Glutamatergic neuron (in vitro differentiated cells): ENCODE measurements at regions not wholly inside any gene's neighbourhood (a gene's known extent, or its start where the extent isn't known, plus 50 kb on each side); places are given as distances from the start of the nearest gene placed in this dataset.

ENCODE experiments used
- DNase-seq: peaks from one replicate; pipeline ENCODE4 v3.0.0; 2022
- H3K27ac Mint-ChIP-seq: one replicate; pipeline ENCODE4 v1.8.0; 2020; ENCODE audit warnings: mild to moderate bottlenecking, mixed read lengths, inconsistent platforms; ENCODE audit not compliant: unreplicated experiment
- H3K27me3 Mint-ChIP-seq: one replicate; pipeline ENCODE4 v1.8.0; 2020; ENCODE audit warnings: mild to moderate bottlenecking, moderate library complexity, mixed read lengths, inconsistent platforms; ENCODE audit not compliant: unreplicated experiment
- H3K36me3 Mint-ChIP-seq: one replicate; pipeline ENCODE4 v1.8.0; 2020; ENCODE audit warnings: mild to moderate bottlenecking, mixed read lengths, inconsistent platforms; ENCODE audit not compliant: unreplicated experiment
- H3K4me1 Mint-ChIP-seq: one replicate; pipeline ENCODE4 v1.8.0; 2020; ENCODE audit warnings: mild to moderate bottlenecking, low read depth, mixed read lengths, inconsistent platforms; ENCODE audit not compliant: unreplicated experiment
- H3K4me3 Mint-ChIP-seq: one replicate; pipeline ENCODE4 v1.8.0; 2020; ENCODE audit warnings: mild to moderate bottlenecking, mixed read lengths, inconsistent platforms; ENCODE audit not compliant: unreplicated experiment
- H3K9me3 Mint-ChIP-seq: one replicate; pipeline ENCODE4 v1.8.0; 2020; ENCODE audit warnings: mild to moderate bottlenecking, moderate library complexity, mixed read lengths, inconsistent platforms; ENCODE audit not compliant: unreplicated experiment
- CTCF ChIP-seq: fragments of 200-600 bp; sonication (generic); IDR thresholded peaks from one replicate; pipeline ENCODE4 v1.5.0; 2021; ENCODE audit not compliant: partially characterized antibody, unreplicated experiment

DNA sequence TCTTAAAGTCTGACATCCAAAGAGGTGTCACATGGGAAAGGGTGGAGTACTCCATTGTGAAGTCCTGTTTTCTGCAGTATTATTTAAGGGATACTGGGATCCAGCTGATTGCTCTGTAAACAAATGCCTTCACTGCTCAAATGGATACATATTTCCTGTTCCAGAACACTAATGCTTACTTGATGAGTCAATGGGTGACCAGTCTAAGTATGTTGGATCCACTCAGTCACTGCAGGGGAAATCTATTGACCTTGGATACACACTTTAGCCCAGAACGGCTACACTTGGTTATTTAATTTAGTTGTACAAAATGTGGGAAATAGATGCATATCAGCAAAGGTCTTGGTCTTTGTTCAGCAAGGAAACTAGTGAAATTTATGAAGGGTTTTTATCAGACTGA, 261.4 kb downstream of the MAP2K4 start:
- no peak for TF ChIP-seq CTCF
- Mint-ChIP-seq H3K9me3 (no peaks in the 10 kb centered on the region), H3K27me3 (no peaks in the 10 kb centered on the region), H3K36me3 (no peaks in the 10 kb centered on the region), H3K4me3 (no peak overlapping the region), H3K27ac (no peak overlapping the region), H3K4me1 (no peaks in the 10 kb centered on the region)
- no peak for DNase-seq

GRCh38 chr17:12287953-12288352, 267.3 kb downstream of the MAP2K4 start:
- Mint-ChIP-seq H3K36me3 (no peaks in the 10 kb centered on the region), H3K4me1 (no peaks in the 10 kb centered on the region), H3K27ac (no peak overlapping the region), H3K4me3 (no peak overlapping the region), H3K9me3 (no peaks in the 10 kb centered on the region), H3K27me3 (no peaks in the 10 kb centered on the region)
- DNase-seq, result no peak
- TF ChIP-seq CTCF, result no peak

GRCh38 chr17:12290207-12290606, 269.5 kb downstream of the MAP2K4 start:
- no peak for TF ChIP-seq CTCF
- no peaks in the 10 kb centered on the region for H3K9me3 Mint-ChIP-seq
- no peak overlapping the region for H3K4me3 Mint-ChIP-seq
- H3K27me3 Mint-ChIP-seq, result peaks cover 2% of the 10 kb centered on the region
- no peak for DNase-seq
- H3K27ac Mint-ChIP-seq, result no peak overlapping the region
- H3K4me1 Mint-ChIP-seq, result no peaks in the 10 kb centered on the region
- H3K36me3 Mint-ChIP-seq, result no peaks in the 10 kb centered on the region

DNA sequence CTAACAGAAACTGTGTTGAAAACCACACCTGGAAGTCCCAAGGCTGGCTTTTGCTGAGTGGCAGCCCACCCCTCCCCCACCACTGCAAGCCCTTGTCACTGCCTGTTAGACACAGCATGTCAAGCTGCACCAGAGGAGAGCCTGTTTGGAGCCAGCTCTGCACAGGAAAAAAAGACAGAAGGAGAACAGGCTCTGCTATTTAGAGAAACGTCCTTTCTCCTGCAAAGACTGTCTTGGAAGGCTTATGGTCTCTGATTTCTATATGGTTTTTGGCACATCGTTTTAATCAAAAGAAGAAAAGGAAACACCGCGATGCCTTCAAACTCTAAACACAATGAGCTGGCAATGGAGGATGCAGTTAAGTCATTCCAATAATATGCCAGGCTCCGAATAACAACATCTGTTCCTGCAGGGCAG, 275.5 kb downstream of the MAP2K4 start:
- Mint-ChIP-seq H3K4me3 (peak overlapping the region; percentile 9), H3K27ac (peak overlapping the region; percentile 85), H3K9me3 (no peaks in the 10 kb centered on the region), H3K36me3 (no peaks in the 10 kb centered on the region), H3K4me1 (peaks cover 14% of the 10 kb centered on the region), H3K27me3 (peaks cover 2% of the 10 kb centered on the region)
- TF ChIP-seq CTCF, result no peak
- peak; percentile 66 for DNase-seq

- Mint-ChIP-seq H3K27ac (no peak overlapping the region), H3K4me1 (peaks cover 6% of the 10 kb centered on the region), H3K9me3 (no peaks in the 10 kb centered on the region), H3K27me3 (no peaks in the 10 kb centered on the region), H3K36me3 (no peaks in the 10 kb centered on the region), H3K4me3 (no peak overlapping the region)
- no peak for TF ChIP-seq CTCF
- no peak for DNase-seq
These were observed 280.9 kb downstream of the MAP2K4 start for GRCh38 chr17:12301551-12301950.
